Tibial nerve (tissue), 3 donors: ENCODE measurements at regions not wholly inside any gene's neighbourhood (a gene's known extent, or its start where the extent isn't known, plus 50 kb on each side); places are given as distances from the start of the nearest gene placed in this dataset.

Source experiments
- CTCF ChIP-seq, 5 experiments: fragments of 200-600 bp in 3 of 5; fragments of 450-650 bp in 2 of 5; sonication (generic) in 3 of 5; IDR thresholded peaks; one replicate each; pipeline ENCODE4 v1.5.1; 2016 to 2019; ENCODE audit warnings: antibody characterized with exemption in 5 of 5, mild to moderate bottlenecking in 3 of 5, moderate library complexity in 2 of 5
- POLR2A ChIP-seq, 2 donors: fragments of 450-650 bp; IDR thresholded peaks; one replicate each; pipeline ENCODE4 v1.6.1; 2017; ENCODE audit warnings: antibody characterized with exemption in 2 of 2, mild to moderate bottlenecking in 2 of 2, moderate library complexity in 2 of 2

GRCh38 chr3:139100821-139101220 lies 56.1 kb upstream of the PRR23C start:
- TF ChIP-seq CTCF (IDR thresholded peaks at IDR 0.05) (no peak), POLR2A (IDR thresholded peaks at IDR 0.05) (no peak)
